Epithelial cell of esophagus (primary cell): ENCODE measurements at regions not wholly inside any gene's neighbourhood (a gene's known extent, or its start where the extent isn't known, plus 50 kb on each side); places are given as distances from the start of the nearest gene placed in this dataset.
A peak's percentile ranks its signal among the peaks of the same experiment; 100 is the strongest.

ENCODE experiments used
- DNase-seq: peaks from one replicate; pipeline ENCODE4 v3.0.0; 2010; ENCODE audit warnings: low read depth
- H3K4me3 ChIP-seq: 2 replicates; pipeline ENCODE4 v1.5.1; 2011; ENCODE audit warnings: mild to moderate bottlenecking, low read length, control low read depth
- TF ChIP-seq, protein P1 (sequence below): IDR thresholded peaks from 2 replicates; pipeline ENCODE4 v1.5.1; 2011; ENCODE audit warnings: low read depth, mild to moderate bottlenecking, low read length, control low read depth, inconsistent platforms; ENCODE audit not compliant: insufficient read depth; ENCODE audit errors: missing control alignments

DNA sequence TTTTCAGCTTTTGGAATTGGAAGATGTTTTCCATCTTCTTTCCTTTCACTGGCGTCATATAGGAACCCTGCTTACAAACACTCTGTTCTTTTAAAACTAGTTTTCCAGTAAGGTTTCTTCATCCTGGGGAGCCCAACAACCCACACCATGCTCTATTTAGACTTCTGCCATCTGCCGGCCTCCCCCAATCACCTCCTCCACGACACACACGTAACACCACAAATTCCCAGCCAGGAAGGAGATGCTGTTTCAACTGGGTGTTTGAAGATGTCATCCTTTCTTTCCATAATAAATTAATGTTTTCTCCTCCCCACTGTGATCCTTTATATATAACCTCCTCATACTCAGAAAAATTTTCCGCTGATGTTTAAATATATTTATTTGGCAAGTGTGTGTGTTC lies 231.4 kb upstream of the DDHD1 start:
- no peak for DNase-seq
- TF ChIP-seq, protein P1, sequence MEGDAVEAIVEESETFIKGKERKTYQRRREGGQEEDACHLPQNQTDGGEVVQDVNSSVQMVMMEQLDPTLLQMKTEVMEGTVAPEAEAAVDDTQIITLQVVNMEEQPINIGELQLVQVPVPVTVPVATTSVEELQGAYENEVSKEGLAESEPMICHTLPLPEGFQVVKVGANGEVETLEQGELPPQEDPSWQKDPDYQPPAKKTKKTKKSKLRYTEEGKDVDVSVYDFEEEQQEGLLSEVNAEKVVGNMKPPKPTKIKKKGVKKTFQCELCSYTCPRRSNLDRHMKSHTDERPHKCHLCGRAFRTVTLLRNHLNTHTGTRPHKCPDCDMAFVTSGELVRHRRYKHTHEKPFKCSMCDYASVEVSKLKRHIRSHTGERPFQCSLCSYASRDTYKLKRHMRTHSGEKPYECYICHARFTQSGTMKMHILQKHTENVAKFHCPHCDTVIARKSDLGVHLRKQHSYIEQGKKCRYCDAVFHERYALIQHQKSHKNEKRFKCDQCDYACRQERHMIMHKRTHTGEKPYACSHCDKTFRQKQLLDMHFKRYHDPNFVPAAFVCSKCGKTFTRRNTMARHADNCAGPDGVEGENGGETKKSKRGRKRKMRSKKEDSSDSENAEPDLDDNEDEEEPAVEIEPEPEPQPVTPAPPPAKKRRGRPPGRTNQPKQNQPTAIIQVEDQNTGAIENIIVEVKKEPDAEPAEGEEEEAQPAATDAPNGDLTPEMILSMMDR: no peak
- no peak overlapping the region for H3K4me3 ChIP-seq

DNA sequence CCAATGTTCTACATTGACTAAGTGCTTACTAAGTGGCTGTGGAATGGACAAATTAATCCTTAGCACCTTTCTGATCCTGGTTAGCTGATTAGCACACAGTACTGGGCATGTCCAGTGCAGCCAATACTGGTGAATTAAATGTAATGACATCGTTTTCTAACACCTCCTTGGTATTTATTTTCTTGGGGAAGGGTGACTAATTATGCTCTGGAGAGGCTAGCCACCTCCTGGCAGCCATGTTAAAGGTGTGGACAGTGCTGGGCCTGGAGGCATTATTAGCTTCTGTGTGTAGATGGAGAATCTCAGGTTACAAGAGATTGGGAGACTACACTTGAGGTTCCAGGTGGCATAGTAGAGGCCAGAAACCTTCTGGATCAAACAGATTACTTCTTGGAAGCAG lies 230.9 kb upstream of the DDHD1 start:
- TF ChIP-seq, protein P1: no peak
- no peak overlapping the region for H3K4me3 ChIP-seq
- DNase-seq: peak; percentile 85

DNA sequence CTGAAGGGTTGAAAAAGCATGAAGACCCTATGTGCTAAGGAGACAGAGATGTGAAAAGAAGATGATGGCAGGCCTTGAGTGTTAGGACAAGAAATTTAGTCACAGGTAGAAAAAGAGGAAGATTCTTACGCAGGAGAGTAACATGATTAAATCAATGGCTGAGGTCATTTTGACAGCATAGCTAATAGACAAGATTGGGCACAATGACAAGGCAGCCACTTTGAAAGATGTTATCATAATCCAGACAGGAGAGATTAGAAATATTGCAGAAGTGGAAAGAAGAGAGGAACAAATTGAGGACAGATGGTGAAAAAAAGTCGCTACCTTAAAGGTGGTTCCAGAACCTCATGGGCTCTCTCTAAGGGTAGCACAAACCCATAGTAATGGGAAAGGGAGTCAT lies 228.8 kb upstream of the DDHD1 start:
- no peak overlapping the region for H3K4me3 ChIP-seq
- TF ChIP-seq, protein P1: no peak
- DNase-seq: no peak

DNA sequence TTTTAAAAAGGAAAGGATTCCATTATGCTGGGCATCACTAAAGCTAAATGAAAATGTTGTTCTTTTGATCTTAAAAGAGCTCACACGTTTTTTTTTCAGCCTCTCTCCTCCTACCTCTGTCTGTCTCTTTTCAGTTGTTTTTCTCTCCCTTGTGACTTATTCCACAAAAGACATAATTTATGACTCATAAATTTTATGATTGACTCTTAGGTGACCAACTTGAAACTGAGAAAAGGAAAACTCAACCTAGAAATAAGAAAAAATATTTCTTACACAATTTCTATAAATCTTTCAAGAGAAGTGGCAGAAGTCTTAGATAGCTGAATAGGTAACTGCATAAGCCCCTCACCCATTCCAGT lies 227.7 kb upstream of the DDHD1 start:
- TF ChIP-seq, protein P1: no peak
- H3K4me3 ChIP-seq: no peak overlapping the region
- DNase-seq: no peak

DNA sequence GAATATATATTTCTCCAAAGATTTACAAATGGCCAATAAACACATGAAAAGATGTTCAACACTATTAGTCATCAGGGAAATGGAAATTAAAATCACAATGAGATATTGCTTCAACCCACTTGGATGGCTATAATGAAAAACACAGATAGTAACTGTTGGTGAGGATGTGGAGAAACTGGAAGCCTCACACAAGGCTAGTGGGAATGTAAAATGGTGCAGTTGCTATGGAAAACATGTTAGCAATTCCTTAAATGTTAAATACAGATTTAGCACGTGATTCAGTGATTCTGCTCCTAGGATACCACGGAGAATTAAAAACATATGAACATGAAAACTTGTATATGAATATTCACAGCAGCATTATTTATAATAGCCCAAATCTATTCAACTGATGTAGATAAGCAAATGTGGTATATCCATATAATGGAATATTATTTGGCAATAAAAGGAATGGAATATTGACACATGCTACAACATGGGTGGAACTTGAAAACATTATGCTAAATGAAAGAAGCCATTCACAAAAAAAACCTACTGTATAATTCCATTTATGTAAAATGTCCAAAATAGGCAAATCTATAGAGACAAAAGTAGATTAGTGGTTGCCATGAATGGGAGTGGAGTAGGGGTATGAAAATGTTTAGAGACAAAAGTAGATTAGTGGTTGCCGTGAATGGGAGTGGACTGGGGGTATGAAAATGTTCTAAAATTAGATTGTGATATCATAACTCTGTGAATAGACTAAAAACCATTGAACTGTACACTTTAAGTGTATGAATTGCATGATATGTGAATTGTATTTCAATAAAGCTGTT lies 227.1 kb upstream of the DDHD1 start:
- DNase-seq: no peak
- H3K4me3 ChIP-seq: no peak overlapping the region

DNA sequence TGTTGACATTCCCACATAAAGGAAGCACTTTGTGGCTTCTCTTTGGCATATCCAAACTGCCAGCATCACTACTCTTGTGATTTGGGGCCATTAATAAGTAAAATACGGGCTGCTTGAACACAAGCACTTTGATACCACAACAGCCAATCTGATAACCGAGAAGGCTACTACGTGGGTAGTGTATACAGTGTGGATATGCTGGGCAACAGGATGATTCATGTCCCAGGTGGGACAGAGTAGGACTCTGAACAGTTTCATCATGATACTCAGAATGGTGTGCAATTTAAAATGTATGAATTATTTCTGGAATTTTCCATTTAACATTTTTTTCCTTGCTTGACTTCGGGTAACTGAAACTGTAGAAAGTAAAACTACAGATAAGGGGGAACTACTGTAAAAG lies 225.0 kb upstream of the DDHD1 start:
- H3K4me3 ChIP-seq: no peak overlapping the region
- TF ChIP-seq, protein P1: no peak
- DNase-seq: no peak

More for the DNA sequence above, 227.1 kb upstream of the DDHD1 start:
- TF ChIP-seq, protein P1: no peak

DNA sequence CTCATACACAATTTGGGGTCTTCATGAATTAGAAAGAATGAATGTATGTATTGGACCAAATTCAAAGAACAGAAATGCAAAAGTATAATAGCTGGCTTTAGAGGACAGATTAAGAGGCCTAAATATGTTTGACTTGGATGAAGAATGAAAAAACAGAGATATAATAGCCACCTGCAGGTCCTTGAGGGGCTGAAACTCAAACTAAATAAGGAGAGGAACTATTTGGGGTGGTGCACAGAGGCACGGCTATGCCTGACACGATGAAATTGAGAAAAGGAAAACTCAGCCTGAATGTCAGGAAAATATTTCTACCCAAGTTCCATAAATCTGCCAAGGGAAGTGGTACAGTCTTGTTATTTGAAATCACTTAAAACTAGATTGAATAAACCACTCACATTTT lies 222.9 kb upstream of the DDHD1 start:
- H3K4me3 ChIP-seq: no peak overlapping the region
- no peak for DNase-seq
- TF ChIP-seq, protein P1: no peak
